EL (cell line): ENCODE measurements at regions not wholly inside any gene's neighbourhood (a gene's known extent, or its start where the extent isn't known, plus 50 kb on each side); places are given as distances from the start of the nearest gene placed in this dataset.

ENCODE experiments used
- DNase-seq: peaks from one replicate; pipeline ENCODE4 v3.0.0-alpha.2; 2016

GRCh38 chr6:148222846-148223245 lies 119.8 kb upstream of the SASH1 start:
- DNase-seq, result no peak

- DNase-seq, result peak; percentile 70
Measured at GRCh38 chr6:148223424-148223842, 119.2 kb upstream of the SASH1 start.

DNA sequence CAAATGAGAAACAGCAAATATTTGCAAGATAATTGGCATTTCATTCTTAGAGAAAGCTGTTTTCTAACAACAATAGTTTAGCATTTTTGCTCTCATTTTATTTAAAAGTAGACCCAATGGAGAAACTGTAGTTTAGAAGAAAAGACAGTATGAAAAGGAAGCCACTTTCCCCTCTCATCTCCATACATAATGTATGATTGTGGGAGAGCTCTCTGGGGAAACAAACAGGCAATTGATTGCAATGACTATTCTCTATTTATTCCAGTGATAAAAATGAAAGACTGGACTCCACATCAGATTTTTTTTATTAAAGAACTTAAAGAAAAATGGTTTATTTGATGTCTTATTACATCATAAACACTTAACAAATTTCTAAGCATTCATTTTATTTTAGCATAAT lies 116.8 kb upstream of the SASH1 start:
- DNase-seq, result no peak

GRCh38 chr6:148226284-148226683 lies 116.4 kb upstream of the SASH1 start:
- no peak for DNase-seq

DNA sequence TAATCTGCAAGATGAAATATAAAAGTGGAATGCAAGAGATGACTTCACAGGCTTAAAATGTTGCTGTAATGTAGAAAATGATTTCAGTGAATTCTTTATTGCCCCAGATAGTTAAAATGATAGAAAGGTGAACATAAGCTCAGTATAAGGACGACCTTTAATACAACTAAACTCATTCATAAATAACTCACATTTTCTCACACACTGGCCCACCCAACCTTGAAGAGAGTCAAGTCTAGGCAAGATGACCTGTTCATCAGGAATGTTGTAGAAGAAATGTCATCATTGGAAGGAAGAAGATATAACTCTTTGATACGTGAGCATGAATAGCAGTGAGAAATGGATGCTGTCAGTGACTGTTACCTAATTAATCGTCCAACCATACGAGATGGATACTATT lies 111.1 kb upstream of the SASH1 start:
- DNase-seq, result peak; percentile 94

DNA sequence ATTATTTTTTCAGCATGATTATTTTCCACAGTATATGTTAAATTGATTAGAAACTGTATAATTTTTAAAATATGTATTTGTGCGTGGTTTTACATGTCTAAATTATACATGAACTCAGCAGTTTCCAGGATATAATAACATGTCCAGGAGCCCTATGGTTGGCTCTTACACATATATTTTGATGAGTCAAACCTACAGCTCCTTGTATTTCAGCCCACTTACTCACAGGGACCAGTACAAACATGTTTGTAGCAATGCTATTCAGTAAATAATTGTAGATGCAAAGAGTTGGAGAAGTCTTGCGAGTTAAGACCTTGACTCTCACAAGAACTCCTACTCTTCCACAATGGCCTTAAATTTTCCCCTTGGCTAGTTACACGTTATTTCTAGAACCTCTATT lies 107.2 kb upstream of the SASH1 start:
- DNase-seq, result peak; percentile 32

GRCh38 chr6:148238713-148239112 lies 103.9 kb upstream of the SASH1 start:
- no peak for DNase-seq

DNA sequence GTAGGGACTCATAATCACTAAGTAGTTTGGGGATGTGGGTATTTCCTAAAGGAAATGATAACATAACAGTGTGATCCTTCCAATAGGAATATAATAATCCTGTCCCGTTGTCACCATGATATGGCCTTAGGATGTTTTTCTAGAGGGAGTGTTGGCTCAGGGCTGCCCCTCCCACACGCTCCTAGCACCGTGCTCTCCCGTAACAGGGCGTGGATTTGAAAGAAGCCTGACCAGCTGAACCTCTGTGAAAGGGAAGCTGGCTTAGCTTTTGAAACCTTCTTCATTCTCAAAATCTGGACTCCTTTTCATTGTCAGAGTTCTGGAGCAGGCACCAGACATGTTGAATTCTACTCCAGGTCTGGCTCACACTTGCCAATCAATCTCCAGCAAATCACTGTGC lies 103.4 kb upstream of the SASH1 start:
- no peak for DNase-seq

DNA sequence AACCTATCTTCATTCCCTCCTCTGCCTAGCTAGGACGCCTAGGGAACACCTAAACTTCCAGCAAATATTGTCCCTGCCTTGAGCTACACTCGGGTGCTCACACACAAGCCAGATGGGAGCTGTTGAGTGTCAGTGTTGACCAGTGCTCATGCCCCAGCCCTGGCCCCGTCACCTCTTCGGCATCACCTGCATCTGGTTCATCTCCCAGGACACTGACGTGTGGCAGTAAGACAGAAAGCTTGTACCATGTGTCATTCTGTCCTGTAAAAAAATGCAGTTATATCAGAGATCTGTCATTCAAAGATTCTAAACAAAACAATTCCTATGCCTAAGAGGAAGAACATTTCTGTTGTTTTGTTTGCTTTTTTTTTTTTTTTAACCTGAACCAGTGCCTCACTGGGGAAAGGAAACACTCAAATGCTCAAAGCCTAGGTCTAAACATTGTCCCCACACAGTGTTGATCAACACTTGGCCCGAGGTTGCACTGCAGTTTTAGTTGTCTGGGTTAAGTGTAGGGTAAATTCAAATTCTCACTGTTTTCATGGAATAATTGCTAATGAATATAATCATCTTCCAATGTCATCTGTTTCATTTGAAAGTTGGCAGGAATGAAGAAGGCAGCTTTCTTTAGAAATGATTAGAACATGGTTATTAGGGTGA lies 102.7 kb upstream of the SASH1 start:
- DNase-seq, result peak; percentile 22

GRCh38 chr6:148240461-148240840 lies 102.2 kb upstream of the SASH1 start:
- DNase-seq, result peak; percentile 81

DNA sequence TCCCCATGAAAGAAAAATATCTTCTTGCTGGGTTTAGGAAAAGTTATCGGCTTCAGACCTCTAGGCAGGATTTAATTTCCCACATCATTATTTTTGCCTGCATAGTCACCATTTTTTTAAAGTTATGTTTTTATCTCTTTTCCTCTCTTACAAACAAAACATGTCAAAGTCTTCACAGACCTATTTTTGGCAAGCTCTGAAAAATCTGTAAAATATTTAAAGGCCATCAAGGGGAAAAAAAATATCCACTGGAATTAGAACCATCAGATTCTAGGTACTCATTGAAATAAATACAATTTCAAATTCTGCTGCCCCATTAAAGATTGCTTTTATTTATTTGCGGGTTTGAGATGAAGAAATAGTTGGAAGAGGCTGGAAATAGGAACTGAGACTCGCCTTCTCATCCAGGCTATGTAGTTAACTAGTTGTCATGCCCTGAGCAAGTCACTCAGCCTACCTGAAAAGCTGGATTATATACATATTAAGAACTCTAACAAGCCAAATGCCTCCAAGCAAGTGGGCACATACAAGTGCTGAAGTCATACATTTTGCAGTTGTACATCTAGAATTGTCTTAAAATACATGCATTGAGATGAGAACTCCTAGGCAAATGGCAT lies 101.7 kb upstream of the SASH1 start:
- no peak for DNase-seq

DNA sequence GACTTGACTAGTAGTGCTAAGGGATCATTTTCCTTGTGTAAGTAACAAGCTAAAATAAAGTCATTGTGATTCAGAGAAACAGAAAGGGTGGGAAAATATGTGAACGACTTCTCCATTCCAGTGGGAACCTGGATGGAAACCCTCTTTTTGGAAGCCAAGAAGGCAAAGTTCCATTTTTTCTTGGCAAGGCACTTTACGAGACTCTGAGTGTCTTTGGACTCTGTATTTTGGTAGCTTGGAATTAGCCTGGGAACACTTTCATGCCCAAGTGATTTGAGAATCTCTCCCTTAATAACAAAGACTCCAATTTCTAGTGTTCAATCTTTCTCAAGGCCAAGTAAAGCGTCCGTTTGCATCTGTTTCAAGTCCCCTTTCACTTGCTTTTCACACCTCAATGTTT lies 100.5 kb upstream of the SASH1 start:
- no peak for DNase-seq

DNA sequence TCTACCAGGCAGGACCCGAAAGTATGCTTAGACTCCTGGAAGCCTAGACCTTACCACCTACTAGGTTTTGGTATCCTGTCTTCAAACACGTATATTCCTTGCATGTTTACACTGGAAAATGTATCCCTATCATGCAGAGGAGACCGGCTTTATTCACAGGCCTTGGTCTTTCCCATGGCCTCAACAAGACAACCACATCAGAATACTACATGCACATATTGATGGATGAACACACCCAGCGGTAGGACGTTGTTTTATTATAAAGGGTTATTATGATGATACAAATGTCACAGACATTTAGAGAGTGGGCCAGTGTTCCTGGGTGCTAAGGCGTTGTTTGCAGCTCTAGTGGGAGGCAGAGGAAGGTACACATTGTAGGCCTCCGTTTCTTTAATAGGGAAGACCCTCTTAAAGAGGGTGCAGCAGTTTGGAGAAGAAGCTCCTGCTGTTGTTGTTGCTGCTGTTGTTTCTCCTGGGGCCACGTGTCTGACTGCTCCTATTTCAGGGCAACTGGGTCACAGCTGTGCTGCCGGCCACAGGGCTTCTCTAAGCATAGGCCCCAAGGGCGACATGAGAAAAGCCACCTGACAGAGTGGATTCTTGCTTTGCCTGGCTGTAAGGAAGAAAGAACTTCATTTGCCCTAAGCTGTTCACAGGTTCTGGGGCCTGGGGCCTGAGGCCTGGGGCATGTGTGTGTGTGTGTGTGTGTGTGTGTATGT lies 98.3 kb upstream of the SASH1 start:
- DNase-seq, result no peak

DNA sequence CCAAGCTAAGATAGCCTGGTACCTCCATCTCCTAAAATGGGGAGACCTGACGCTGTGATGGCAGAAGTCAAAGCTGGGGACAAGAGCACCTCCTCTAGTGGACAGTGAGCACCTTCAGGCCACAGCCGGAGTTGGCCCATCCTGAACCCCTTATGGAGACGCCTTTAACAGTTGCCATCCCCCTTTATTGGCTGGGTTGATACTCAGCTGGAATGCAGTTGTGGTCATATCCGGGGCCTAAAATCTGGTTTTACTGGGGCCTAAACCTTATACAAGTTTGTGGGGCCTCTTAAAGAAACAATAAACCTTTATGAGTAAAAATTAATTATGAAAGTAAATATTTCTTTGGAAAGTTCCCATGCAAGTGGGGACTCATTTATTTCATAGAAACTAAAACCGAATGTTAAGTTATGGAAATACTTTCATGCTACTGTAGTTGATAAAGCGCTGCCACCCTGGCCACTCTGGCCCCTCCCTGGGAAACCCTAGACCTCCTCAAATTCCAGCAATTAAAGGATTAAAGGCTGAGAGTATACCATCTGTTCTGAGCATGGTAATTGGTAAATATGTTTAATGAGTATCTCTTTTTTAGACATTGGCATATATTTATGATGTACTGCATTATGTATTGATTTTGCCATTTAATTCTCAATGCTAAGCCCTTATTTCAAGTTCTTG lies 95.1 kb upstream of the SASH1 start:
- no peak for DNase-seq

- DNase-seq, result no peak
Measured at GRCh38 chr6:148249160-148249559, 93.5 kb upstream of the SASH1 start.

- DNase-seq, result no peak
Measured at GRCh38 chr6:148249679-148250375, 92.8 kb upstream of the SASH1 start.

- DNase-seq, result peak; percentile 59
Measured at GRCh38 chr6:148250975-148251685, 91.5 kb upstream of the SASH1 start.

- DNase-seq, result no peak
Measured at GRCh38 chr6:148251891-148252290, 90.7 kb upstream of the SASH1 start.

GRCh38 chr6:148257810-148258209 lies 84.8 kb upstream of the SASH1 start:
- DNase-seq, result no peak

GRCh38 chr6:148258868-148259267 lies 83.8 kb upstream of the SASH1 start:
- no peak for DNase-seq

DNA sequence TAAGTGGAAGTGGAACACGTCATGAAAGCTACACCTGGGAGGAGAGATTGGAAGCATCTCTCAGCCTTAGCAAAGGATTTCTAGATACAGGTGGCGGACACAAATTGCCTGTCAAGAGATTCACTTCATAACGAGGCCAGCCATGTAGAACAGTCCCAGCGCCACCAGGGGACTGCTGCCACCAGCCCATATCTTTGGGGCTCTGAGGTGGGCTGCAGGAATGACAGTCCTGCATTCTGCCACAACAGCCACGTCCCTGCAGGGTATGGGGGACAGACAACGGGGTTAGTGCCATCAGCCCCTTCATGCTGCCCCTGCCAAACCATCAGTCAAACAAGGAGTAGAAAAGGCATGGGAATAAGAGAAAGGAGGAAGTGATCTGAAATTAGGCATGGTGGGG lies 81.2 kb upstream of the SASH1 start:
- DNase-seq, result no peak

- no peak for DNase-seq
Measured at GRCh38 chr6:148263010-148263409, 79.6 kb upstream of the SASH1 start.

DNA sequence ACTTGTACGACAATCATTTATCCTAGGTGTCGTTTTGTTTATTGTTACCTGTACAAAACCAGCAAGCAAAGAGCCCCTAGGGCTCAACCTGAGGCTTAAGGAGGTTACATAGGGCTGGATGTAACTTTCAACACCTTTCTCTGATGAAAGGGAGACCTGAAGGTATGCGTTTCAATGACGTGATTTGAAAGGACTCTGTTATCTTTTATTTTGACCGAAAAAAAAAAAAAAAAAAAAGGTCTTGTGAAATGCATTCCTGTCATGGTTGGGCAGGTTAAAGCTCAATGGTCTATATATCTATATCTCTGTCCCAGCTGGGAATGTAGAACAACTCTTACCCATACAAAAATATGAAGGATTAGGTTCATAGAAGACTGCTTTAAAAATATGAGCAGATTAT lies 78.7 kb upstream of the SASH1 start:
- DNase-seq, result no peak
